ENCODE measurements at regions not wholly inside any gene's neighbourhood (a gene's known extent, or its start where the extent isn't known, plus 50 kb on each side); places are given as distances from the start of the nearest gene placed in this dataset.

DNA sequence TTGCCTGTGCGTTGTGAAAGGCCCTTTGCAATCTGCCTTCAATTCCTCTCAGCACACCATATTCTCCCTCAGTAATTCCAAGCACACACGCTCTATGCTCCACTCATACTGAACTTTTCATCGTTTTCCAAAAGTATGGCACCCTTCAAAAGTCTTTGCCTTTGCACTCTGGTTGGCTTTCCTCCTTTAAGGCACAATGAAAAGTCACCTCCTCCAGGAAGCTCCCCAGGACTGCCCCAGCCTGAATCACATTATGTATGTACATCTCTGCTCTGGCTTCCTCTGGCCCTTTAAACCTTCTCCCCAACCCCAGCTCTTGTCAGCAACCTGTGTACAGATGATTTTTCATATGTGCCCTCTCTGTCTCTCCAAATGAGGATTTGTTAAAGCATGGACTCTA lies 250.7 kb downstream of the MAF start:
- Histone ChIP-seq H3K27me3 (no peaks in the 10 kb centered on the region), H3K27ac (no peak overlapping the region), H3K9me3 (replicated peaks in 1 of 3) (no peaks in the 10 kb centered on the region), H3K4me1 (replicated peaks in 1 of 2) (peaks cover 0 to 5% of the 10 kb centered on the region in 2 donors), H3K4me3 (no peak overlapping the region), H3K36me3 (replicated peaks in 1 of 2) (no peaks in the 10 kb centered on the region)
- WGBS, 4 donors, result 86 to 95% (median 93%) methylated on average over 3 of the region's 3 CpGs
- intact Hi-C loops (cut with DNase I), result no loop called here
- TF ChIP-seq POLR2A (IDR thresholded peaks at IDR 0.05) (no peak), CTCF (IDR thresholded peaks at IDR 0.05) (no peak)
- no peak for DNase-seq

GRCh38 chr16:79348521-79349306 lies 251.8 kb downstream of the MAF start:
- Histone ChIP-seq H3K4me1 (replicated peaks in 1 of 2) (peaks cover 0 to 5% of the 10 kb centered on the region in 2 donors), H3K36me3 (replicated peaks in 1 of 2) (no peaks in the 10 kb centered on the region), H3K27me3 (no peaks in the 10 kb centered on the region), H3K9me3 (replicated peaks in 1 of 3) (no peaks in the 10 kb centered on the region), H3K4me3 (no peak overlapping the region), H3K27ac (no peak overlapping the region)
- TF ChIP-seq CTCF (IDR thresholded peaks at IDR 0.05) (no peak), POLR2A (IDR thresholded peaks at IDR 0.05) (no peak)
- DNase-seq, result no peak
- WGBS, 4 donors, result 86 to 95% (median 93%) methylated on average over 10 to 11 of the region's 11 CpGs
- intact Hi-C loops (cut with DNase I), result no loop called here

DNA sequence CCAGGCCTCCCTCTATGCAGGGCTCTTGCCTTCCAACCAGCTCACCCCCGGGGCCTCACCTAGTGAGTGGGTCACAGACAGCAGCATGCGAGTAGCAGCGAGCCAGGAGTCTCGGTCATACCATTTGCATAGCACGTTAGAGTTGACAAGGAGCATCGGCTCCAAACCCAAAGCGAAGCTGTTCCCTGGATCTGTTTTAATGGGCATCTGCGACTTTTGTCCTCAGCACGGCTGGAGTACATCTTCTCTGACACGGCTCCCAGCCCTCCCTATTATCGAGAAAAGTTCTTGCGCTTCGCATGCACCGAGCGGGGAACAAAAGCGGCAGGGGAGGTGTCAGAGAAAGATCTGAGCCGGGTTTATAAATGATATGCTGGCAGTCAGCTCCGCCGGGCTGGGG lies 253.3 kb downstream of the MAF start:
- Histone ChIP-seq H3K4me1 (replicated peaks in 1 of 2) (peaks cover 0 to 5% of the 10 kb centered on the region in 2 donors), H3K4me3 (no peak overlapping the region), H3K9me3 (replicated peaks in 1 of 3) (no peaks in the 10 kb centered on the region), H3K27me3 (no peaks in the 10 kb centered on the region), H3K36me3 (replicated peaks in 1 of 2) (no peaks in the 10 kb centered on the region), H3K27ac (no peak overlapping the region)
- intact Hi-C loops (cut with DNase I), result no loop called here
- 72 to 86% (median 80%) methylated on average over 17 to 19 of the region's 19 CpGs for WGBS, 4 donors
- TF ChIP-seq CTCF (IDR thresholded peaks at IDR 0.05), result no peak
- no peak for TF ChIP-seq POLR2A (IDR thresholded peaks at IDR 0.05)
- DNase-seq, result no peak

DNA sequence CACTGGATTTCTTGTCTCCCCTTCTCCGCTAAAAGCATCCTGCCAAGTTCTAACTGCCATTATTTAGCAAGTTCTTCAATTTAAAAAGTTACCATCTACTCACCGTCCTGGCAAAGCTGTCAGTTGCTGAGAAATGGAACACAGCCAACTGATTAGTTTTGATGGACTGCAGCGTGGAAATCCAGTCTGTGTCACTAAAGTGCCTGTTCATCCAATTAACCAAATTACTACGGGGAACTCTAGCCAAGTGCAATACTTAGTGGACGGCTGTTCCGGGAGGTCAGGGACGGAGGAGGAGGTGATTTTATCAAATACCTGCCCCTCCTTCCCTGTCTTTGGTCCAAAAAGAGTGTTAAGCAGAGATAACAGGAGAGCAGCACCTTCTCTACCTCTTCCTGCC lies 260.7 kb downstream of the MAF start:
- no peak for TF ChIP-seq CTCF (IDR thresholded peaks at IDR 0.05)
- Histone ChIP-seq H3K4me3 (no peak overlapping the region), H3K27ac (no peak overlapping the region), H3K4me1 (replicated peaks in 1 of 2) (no peaks in the 10 kb centered on the region), H3K27me3 (no peaks in the 10 kb centered on the region), H3K9me3 (replicated peaks in 1 of 3) (no peaks in the 10 kb centered on the region), H3K36me3 (replicated peaks in 1 of 2) (no peaks in the 10 kb centered on the region)
- 52 to 57% (median 55%) methylated on average over 7 of the region's 7 CpGs for WGBS, 4 donors
- intact Hi-C loops (cut with DNase I), result no loop called here
- DNase-seq, result no peak

Data from adrenal gland (tissue), 9 donors.